ENCODE measurements at regions not wholly inside any gene's neighbourhood (a gene's known extent, or its start where the extent isn't known, plus 50 kb on each side); places are given as distances from the start of the nearest gene placed in this dataset.

DNA sequence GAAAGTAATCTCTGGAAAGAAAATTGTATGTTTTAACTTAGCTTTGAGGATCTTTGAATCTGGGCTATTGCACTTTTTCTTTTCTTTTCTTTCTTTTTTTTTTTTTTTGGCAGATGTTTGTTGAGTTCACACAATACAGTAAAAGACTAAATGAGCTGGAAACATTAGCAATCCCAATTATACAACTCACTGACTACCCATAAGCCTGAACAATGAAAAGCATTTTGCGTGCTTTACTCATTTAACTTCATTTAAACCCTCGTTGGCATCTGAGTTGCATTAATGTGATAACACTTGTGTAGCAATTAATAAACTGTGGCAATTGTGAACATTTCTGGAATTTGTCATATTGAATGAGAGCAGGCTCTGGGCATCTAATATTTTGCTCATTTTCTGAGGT lies 269.4 kb upstream of the RBMS3 start (continued):
- TF ChIP-seq POLR2A (IDR thresholded peaks at IDR 0.05; ENCODE audit: control extremely low read depth in 1 of 2, low read depth in 2 of 2, low read length in 2 of 2), result no peak
- no peak for TF ChIP-seq TEAD4 (IDR thresholded peaks at IDR 0.05; ENCODE audit: low read depth, low read length)
- no peak for TF ChIP-seq KDM4A (IDR thresholded peaks at IDR 0.05; ENCODE audit: low read depth, low read length, severe bottlenecking)

All from H1 (cell line).